Type B pancreatic cell (in vitro differentiated cells): ENCODE measurements at regions not wholly inside any gene's neighbourhood (a gene's known extent, or its start where the extent isn't known, plus 50 kb on each side); places are given as distances from the start of the nearest gene placed in this dataset.

Source experiments
- DNase-seq: peaks from one replicate; pipeline ENCODE4 v3.0.0; 2021; ENCODE audit warnings: mixed read lengths; ENCODE audit not compliant: unreplicated experiment; ENCODE audit errors: extremely low spot score
- H3K27ac Mint-ChIP-seq: 2 replicates; pipeline ENCODE4 v1.8.0; 2021; ENCODE audit warnings: mild to moderate bottlenecking, mixed read lengths
- H3K27me3 Mint-ChIP-seq: 2 replicates; pipeline ENCODE4 v1.8.0; 2021; ENCODE audit warnings: mixed read lengths
- H3K36me3 Mint-ChIP-seq: 2 replicates; pipeline ENCODE4 v1.8.0; 2021; ENCODE audit warnings: mixed read lengths
- H3K4me1 Mint-ChIP-seq: one replicate; pipeline ENCODE4 v1.8.0; 2021; ENCODE audit warnings: mixed read lengths; ENCODE audit not compliant: unreplicated experiment
- H3K4me3 Mint-ChIP-seq: 2 replicates; pipeline ENCODE4 v1.8.0; 2021; ENCODE audit warnings: mild to moderate bottlenecking, mixed read lengths
- H3K9me3 Mint-ChIP-seq: 2 replicates; pipeline ENCODE4 v1.8.0; 2021; ENCODE audit warnings: mixed read lengths
- TF ChIP-seq, protein P1 (sequence below): fragments of 200-600 bp; sonication (generic); conservative IDR thresholded peaks from 2 replicates; pipeline ENCODE4 v1.5.0; 2021; ENCODE audit warnings: antibody characterized with exemption, mild to moderate bottlenecking

- Mint-ChIP-seq H3K27me3 (no peaks in the 10 kb centered on the region), H3K9me3 (peaks cover 6% of the 10 kb centered on the region), H3K4me1 (peaks cover 17% of the 10 kb centered on the region), H3K36me3 (no peaks in the 10 kb centered on the region), H3K27ac (peak overlapping the region; percentile 12), H3K4me3 (no peak overlapping the region)
- DNase-seq, result no peak
- TF ChIP-seq, protein P1, sequence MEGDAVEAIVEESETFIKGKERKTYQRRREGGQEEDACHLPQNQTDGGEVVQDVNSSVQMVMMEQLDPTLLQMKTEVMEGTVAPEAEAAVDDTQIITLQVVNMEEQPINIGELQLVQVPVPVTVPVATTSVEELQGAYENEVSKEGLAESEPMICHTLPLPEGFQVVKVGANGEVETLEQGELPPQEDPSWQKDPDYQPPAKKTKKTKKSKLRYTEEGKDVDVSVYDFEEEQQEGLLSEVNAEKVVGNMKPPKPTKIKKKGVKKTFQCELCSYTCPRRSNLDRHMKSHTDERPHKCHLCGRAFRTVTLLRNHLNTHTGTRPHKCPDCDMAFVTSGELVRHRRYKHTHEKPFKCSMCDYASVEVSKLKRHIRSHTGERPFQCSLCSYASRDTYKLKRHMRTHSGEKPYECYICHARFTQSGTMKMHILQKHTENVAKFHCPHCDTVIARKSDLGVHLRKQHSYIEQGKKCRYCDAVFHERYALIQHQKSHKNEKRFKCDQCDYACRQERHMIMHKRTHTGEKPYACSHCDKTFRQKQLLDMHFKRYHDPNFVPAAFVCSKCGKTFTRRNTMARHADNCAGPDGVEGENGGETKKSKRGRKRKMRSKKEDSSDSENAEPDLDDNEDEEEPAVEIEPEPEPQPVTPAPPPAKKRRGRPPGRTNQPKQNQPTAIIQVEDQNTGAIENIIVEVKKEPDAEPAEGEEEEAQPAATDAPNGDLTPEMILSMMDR, result no peak
These were observed 177.3 kb upstream of the DPH6 start for GRCh38 chr15:35723120-35723847.

DNA sequence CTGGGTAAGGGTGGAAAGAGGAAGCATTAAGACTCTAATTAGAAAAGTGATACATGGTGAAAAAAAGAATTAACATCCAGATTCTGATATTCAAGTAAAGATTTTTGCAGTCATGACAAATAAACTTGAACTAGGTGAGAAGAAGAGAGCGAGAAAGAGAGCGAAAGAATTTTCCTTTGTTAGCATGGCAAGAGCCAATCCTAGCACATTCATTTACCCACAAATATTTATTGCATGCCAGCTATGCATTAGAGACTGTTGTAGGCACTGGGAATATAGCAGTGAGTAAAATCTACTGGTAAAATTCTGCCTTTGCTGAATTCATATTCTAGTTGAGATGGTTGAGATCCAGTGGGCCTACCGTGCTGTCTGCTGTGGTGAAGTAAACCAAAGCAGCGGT is 177.9 kb upstream of the DPH6 start:
- TF ChIP-seq, protein P1, result no peak
- Mint-ChIP-seq H3K27ac (peak overlapping the region; percentile 12), H3K27me3 (no peaks in the 10 kb centered on the region), H3K36me3 (no peaks in the 10 kb centered on the region), H3K4me3 (no peak overlapping the region), H3K9me3 (peaks cover 10% of the 10 kb centered on the region), H3K4me1 (peaks cover 23% of the 10 kb centered on the region)
- DNase-seq, result no peak

- Mint-ChIP-seq H3K36me3 (no peaks in the 10 kb centered on the region), H3K27me3 (no peaks in the 10 kb centered on the region), H3K4me1 (peaks cover 23% of the 10 kb centered on the region), H3K27ac (no peak overlapping the region), H3K9me3 (peaks cover 10% of the 10 kb centered on the region), H3K4me3 (no peak overlapping the region)
- no peak for DNase-seq
- TF ChIP-seq, protein P1, result no peak
These were observed 178.7 kb upstream of the DPH6 start for GRCh38 chr15:35724626-35725025.

- no peak overlapping the region for H3K4me3 Mint-ChIP-seq
- DNase-seq, result no peak
- peaks cover 6% of the 10 kb centered on the region for H3K9me3 Mint-ChIP-seq
These were observed 179.4 kb upstream of the DPH6 start for GRCh38 chr15:35725353-35725752.

GRCh38 chr15:35727627-35728026 is 181.7 kb upstream of the DPH6 start:
- TF ChIP-seq, protein P1, result no peak
- no peak for DNase-seq
- Mint-ChIP-seq H3K4me3 (no peak overlapping the region), H3K27ac (peak overlapping the region; percentile 67), H3K9me3 (peaks cover 6% of the 10 kb centered on the region), H3K27me3 (no peaks in the 10 kb centered on the region), H3K36me3 (no peaks in the 10 kb centered on the region), H3K4me1 (peaks cover 14% of the 10 kb centered on the region)

More at GRCh38 chr15:35725353-35725752, 179.4 kb upstream of the DPH6 start:
- Mint-ChIP-seq H3K27ac (no peak overlapping the region), H3K27me3 (no peaks in the 10 kb centered on the region), H3K36me3 (no peaks in the 10 kb centered on the region), H3K4me1 (peaks cover 18% of the 10 kb centered on the region)
- TF ChIP-seq, protein P1, result no peak
